SK-N-SH (cell line): ENCODE measurements at regions not wholly inside any gene's neighbourhood (a gene's known extent, or its start where the extent isn't known, plus 50 kb on each side); places are given as distances from the start of the nearest gene placed in this dataset.

Source experiments
- CTCF ChIA-PET: fragments of 300-600, 350-600 bp; formaldehyde crosslinking; extraction: SDS; loops from one replicate; lab custom pipeline; 2021; lab: Yijun Ruan, JAX
- POLR2A ChIA-PET: fragments of 350-600 bp; sonication (Branson Sonifier 250); formaldehyde crosslinking; extraction: SDS; loops from one replicate; lab custom pipeline; 2020; ENCODE audit warnings: antibody characterized with exemption, inconsistent platforms; lab: Yijun Ruan, JAX
- DNase-seq: peaks from one replicate; pipeline ENCODE4 v3.0.0; 2012
- H2AFZ ChIP-seq: fragments of 200-600 bp; sonication (generic); 2 replicates; pipeline ENCODE4 v1.8.1; 2016; ENCODE audit warnings: antibody characterized with exemption, mild to moderate bottlenecking, low read depth
- H3F3A ChIP-seq: fragments of 200-600 bp; sonication (generic); replicated peaks from 2 replicates; pipeline ENCODE3; 2016; ENCODE audit warnings: antibody characterized with exemption, mild to moderate bottlenecking; ENCODE audit not compliant: insufficient read depth
- H3K27ac ChIP-seq, 2 experiments: fragments of 200-500 bp in 1 of 2; fragments of 200-600 bp in 1 of 2; sonication (Bioruptor generic) in 1 of 2; sonication (generic), shearing (Covaris generic) in 1 of 2; 2 replicates each; pipeline versions ENCODE4 v1.5.1 to v1.6.1; 2014 to 2016; ENCODE audit warnings: low read depth in 2 of 2, inconsistent platforms in 1 of 2, low read length in 1 of 2, mild to moderate bottlenecking in 1 of 2, mixed read lengths in 1 of 2
- H3K27me3 ChIP-seq: fragments of 200-600 bp; sonication (generic), shearing (Covaris generic); 2 replicates; pipeline ENCODE4 v1.6.1; 2016; ENCODE audit warnings: mixed run types; ENCODE audit not compliant: insufficient read depth
- H3K36me3 ChIP-seq, 2 experiments: fragments of 200-500 bp in 1 of 2; fragments of 200-600 bp in 1 of 2; sonication (Bioruptor generic) in 1 of 2; sonication (generic) in 1 of 2; replicated peaks in 1 of 2; 2 replicates each; pipeline versions ENCODE3 to v1.5.1; 2014 to 2016; ENCODE audit warnings: low read length in 1 of 2, mild to moderate bottlenecking in 1 of 2; ENCODE audit not compliant: insufficient read depth in 2 of 2, control insufficient read depth in 1 of 2
- H3K4me1 ChIP-seq, 2 experiments: fragments of 200-500 bp in 1 of 2; fragments of 200-600 bp in 1 of 2; sonication (Bioruptor generic) in 1 of 2; sonication (generic), shearing (Covaris generic) in 1 of 2; 2 replicates each; pipeline versions ENCODE4 v1.5.1 to v1.6.1; 2014 to 2016; ENCODE audit warnings: low read depth in 1 of 2, low read length in 1 of 2, mixed run types in 1 of 2; ENCODE audit not compliant: insufficient read depth in 2 of 2, control insufficient read depth in 1 of 2
- H3K4me2 ChIP-seq: fragments of 200-600 bp; sonication (generic), shearing (Covaris generic); 2 replicates; pipeline ENCODE4 v1.6.1; 2017; ENCODE audit warnings: mixed run types
- H3K4me3 ChIP-seq, 2 experiments: fragments of 200-500 bp in 1 of 2; fragments of 200-600 bp in 1 of 2; sonication (Bioruptor generic) in 1 of 2; sonication (generic), shearing (Covaris generic) in 1 of 2; 2 replicates each; pipeline versions ENCODE4 v1.5.1 to v1.8.1; 2014 to 2016; ENCODE audit warnings: low read depth in 2 of 2, inconsistent platforms in 1 of 2, low read length in 1 of 2, mild to moderate bottlenecking in 1 of 2, mixed read lengths in 1 of 2, moderate library complexity in 1 of 2
- H3K79me2 ChIP-seq: fragments of 200-600 bp; sonication (generic); 2 replicates; pipeline ENCODE4 v1.8.1; 2017; ENCODE audit warnings: mild to moderate bottlenecking; ENCODE audit not compliant: insufficient read depth
- H3K9ac ChIP-seq: fragments of 200-600 bp; sonication (generic); 2 replicates; pipeline ENCODE4 v1.6.1; 2017; ENCODE audit warnings: mixed run types
- H3K9me2 ChIP-seq: fragments of 200-600 bp; sonication (generic); 2 replicates; pipeline ENCODE4 v1.6.1; 2017; ENCODE audit warnings: mixed run types
- H3K9me3 ChIP-seq: fragments of 200-600 bp; sonication (generic); 2 replicates; pipeline ENCODE4 v1.6.1; 2017; ENCODE audit warnings: mixed run types, mild to moderate bottlenecking, moderate library complexity
- H4K20me1 ChIP-seq: fragments of 200-600 bp; sonication (generic); 2 replicates; pipeline ENCODE4 v1.6.1; 2017; ENCODE audit warnings: mild to moderate bottlenecking, mixed run types; ENCODE audit not compliant: insufficient read depth
- ELF1 ChIP-seq: IDR thresholded peaks from 2 replicates; pipeline ENCODE4 v1.4.0; 2012
- EP300 ChIP-seq, 2 experiments: IDR thresholded peaks; 2 replicates each; pipeline versions ENCODE4 v1.4.0 to v1.6.1; 2012; ENCODE audit warnings: borderline replicate concordance in 1 of 2, low read depth in 1 of 2, low read length in 1 of 2
- FOXM1 ChIP-seq: IDR thresholded peaks from 2 replicates; pipeline ENCODE4 v1.4.0; 2012; ENCODE audit warnings: low read depth, mild to moderate bottlenecking
- IRF3 ChIP-seq: fragments of 150-350 bp; IDR thresholded peaks from 2 replicates; pipeline ENCODE4 v1.6.1; 2016; ENCODE audit warnings: mild to moderate bottlenecking, low read depth, low read length
- NFIC ChIP-seq: IDR thresholded peaks from 2 replicates; pipeline ENCODE4 v1.4.0; 2012; ENCODE audit warnings: borderline replicate concordance
- RAD21 ChIP-seq: IDR thresholded peaks from 2 replicates; pipeline ENCODE4 v1.6.1; 2012; ENCODE audit warnings: mild to moderate bottlenecking, low read length
- RFX5 ChIP-seq: IDR thresholded peaks from 2 replicates; pipeline ENCODE4 v1.6.1; 2012; ENCODE audit warnings: mild to moderate bottlenecking, improper control_type of control experiment, low read length
- RXRA ChIP-seq: IDR thresholded peaks from 2 replicates; pipeline ENCODE4 v1.4.0; 2012; ENCODE audit warnings: low read depth, mild to moderate bottlenecking, borderline replicate concordance
- SIN3A ChIP-seq: IDR thresholded peaks from 2 replicates; pipeline ENCODE4 v1.6.1; 2012; ENCODE audit warnings: low read depth, mild to moderate bottlenecking, low read length, moderate library complexity, borderline replicate concordance
- SMC3 ChIP-seq: IDR thresholded peaks from 2 replicates; pipeline ENCODE4 v1.6.1; 2012; ENCODE audit warnings: low read depth, low read length, improper control_type of control experiment
- USF2 ChIP-seq: fragments of 150-350 bp; IDR thresholded peaks from 2 replicates; pipeline ENCODE4 v1.6.1; 2017; ENCODE audit warnings: antibody characterized with exemption, low read length, low read depth, borderline replicate concordance
- WGBS: methylation state at CpG from one replicate; pipeline ENCODE4 v1.1.6; 2017; ENCODE audit warnings: low lambda C conversion rate; 5-methylcytosine and 5-hydroxymethylcytosine counted together
- TF ChIP-seq, protein P1 (sequence below): IDR thresholded peaks from 2 replicates; pipeline ENCODE4 v1.4.0; 2012; ENCODE audit warnings: low read depth, borderline replicate concordance
- TF ChIP-seq, protein P2 (sequence below): fragments of 200-600 bp; sonication (generic); IDR thresholded peaks from 2 replicates; pipeline ENCODE4 v1.6.1; 2017; ENCODE audit warnings: antibody characterized with exemption, mild to moderate bottlenecking, moderate library complexity

DNA sequence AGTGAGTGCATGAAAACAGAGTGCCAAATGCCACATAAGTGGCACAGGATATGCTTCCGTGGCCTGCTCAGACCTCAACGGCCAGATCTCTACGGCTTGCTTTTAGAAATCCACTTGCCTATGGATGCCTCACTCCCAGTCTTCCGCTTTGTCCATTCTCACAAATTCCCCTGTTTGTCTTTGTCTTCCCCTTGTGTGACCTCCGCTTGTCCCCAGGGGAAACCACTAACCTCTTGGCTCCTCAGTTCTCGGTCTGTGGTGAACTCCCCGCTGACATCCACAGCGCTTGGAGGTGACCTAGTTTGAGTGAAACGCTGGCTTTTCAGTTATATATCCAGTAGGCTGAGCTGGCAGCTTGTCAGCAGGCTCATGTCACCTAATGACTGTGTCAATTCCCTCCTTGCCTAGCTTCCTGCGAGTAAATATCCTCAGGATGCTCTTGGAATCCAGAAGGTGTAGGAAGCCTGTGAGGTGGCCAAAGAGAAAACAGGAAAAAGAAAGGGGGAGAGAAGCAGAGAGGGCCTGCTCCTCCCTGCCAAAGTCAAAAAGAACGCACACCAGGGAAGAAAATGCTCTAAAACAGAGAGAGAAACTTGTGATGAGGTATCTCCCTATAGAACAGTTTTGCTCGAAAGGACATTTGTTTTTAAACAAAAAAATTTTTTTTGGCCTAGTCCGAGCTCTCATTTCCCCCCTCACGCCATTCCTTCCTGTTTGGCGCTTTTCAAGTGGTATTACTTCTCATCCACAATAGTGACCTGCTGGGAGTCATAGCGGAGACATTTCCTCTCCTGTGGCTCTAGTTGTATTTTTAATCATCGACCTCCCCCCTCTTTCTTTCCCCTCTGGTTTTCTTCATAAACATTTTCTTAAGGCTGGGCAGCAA is 101.6 kb upstream of the SPRY4 start:
- DNase-seq, result no peak
- Histone ChIP-seq H3K36me3 (no peaks in the 10 kb centered on the region), H2AFZ (no peak overlapping the region), H3K79me2 (no peaks in the 10 kb centered on the region), H3K27ac (no peak overlapping the region), H3F3A (peaks cover 10% of the 10 kb centered on the region), H3K27me3 (no peaks in the 10 kb centered on the region), H3K9me3 (no peaks in the 10 kb centered on the region), H4K20me1 (no peaks in the 10 kb centered on the region), H3K4me3 (no peak overlapping the region), H3K4me1 (peaks cover 5 to 37% of the 10 kb centered on the region in 2 experiments; a peak in 3 of 4 replicates), H3K9ac (no peak overlapping the region), H3K9me2 (no peaks in the 10 kb centered on the region), H3K4me2 (no peak overlapping the region)
- 91% methylated on average over 17 of the region's 17 CpGs for WGBS
- POLR2A ChIA-PET, result no interaction called here
- CTCF ChIA-PET, result interaction anchor here (0.6 kb wide), 2 partner anchors 65 to 70 kb away, joined by 3 read pairs; no protein-coding TSS in a partner anchor
- TF ChIP-seq IRF3 (no peak), FOXM1 (no peak), EP300 (IDR thresholded peaks at IDR 0.05; ENCODE audit: borderline replicate concordance in 1 of 2, low read depth in 1 of 2, low read length in 1 of 2) (no peak), USF2 (no peak), RAD21 (no peak), SMC3 (no peak), NFIC (no peak), SIN3A (no peak), ELF1 (no peak), RFX5 (no peak), RXRA (no peak)
- TF ChIP-seq, protein P1, sequence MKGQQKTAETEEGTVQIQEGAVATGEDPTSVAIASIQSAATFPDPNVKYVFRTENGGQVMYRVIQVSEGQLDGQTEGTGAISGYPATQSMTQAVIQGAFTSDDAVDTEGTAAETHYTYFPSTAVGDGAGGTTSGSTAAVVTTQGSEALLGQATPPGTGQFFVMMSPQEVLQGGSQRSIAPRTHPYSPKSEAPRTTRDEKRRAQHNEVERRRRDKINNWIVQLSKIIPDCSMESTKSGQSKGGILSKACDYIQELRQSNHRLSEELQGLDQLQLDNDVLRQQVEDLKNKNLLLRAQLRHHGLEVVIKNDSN, result no peak
- TF ChIP-seq, protein P2, sequence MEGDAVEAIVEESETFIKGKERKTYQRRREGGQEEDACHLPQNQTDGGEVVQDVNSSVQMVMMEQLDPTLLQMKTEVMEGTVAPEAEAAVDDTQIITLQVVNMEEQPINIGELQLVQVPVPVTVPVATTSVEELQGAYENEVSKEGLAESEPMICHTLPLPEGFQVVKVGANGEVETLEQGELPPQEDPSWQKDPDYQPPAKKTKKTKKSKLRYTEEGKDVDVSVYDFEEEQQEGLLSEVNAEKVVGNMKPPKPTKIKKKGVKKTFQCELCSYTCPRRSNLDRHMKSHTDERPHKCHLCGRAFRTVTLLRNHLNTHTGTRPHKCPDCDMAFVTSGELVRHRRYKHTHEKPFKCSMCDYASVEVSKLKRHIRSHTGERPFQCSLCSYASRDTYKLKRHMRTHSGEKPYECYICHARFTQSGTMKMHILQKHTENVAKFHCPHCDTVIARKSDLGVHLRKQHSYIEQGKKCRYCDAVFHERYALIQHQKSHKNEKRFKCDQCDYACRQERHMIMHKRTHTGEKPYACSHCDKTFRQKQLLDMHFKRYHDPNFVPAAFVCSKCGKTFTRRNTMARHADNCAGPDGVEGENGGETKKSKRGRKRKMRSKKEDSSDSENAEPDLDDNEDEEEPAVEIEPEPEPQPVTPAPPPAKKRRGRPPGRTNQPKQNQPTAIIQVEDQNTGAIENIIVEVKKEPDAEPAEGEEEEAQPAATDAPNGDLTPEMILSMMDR, result no peak
